PC-3 (cell line): ENCODE measurements at regions not wholly inside any gene's neighbourhood (a gene's known extent, or its start where the extent isn't known, plus 50 kb on each side); places are given as distances from the start of the nearest gene placed in this dataset.

Experiments used
- CTCF ChIP-seq: fragments of 300-600 bp; sonication (generic); conservative IDR thresholded peaks from 2 replicates; pipeline ENCODE4 v1.5.1; 2017; ENCODE audit warnings: antibody characterized with exemption, low read depth, mild to moderate bottlenecking, low read length
- EZH2 ChIP-seq: fragments of 300-600 bp; sonication (generic); IDR thresholded peaks from one replicate; pipeline ENCODE4 v1.6.1; 2017; ENCODE audit warnings: antibody characterized with exemption, mild to moderate bottlenecking, low read length; ENCODE audit not compliant: unreplicated experiment
- EZH2phosphoT487 ChIP-seq: fragments of 300-600 bp; sonication (generic); IDR thresholded peaks from 2 replicates; pipeline ENCODE4 v1.6.1; 2018; ENCODE audit warnings: mild to moderate bottlenecking, antibody characterized with exemption, low read length, borderline replicate concordance

GRCh38 chr20:17849901-17850683 lies 118.5 kb downstream of the SNX5 start:
- TF ChIP-seq CTCF (no peak), EZH2phosphoT487 (no peak), EZH2 (no peak)
